Neural progenitor cell (in vitro differentiated cells): ENCODE measurements at regions not wholly inside any gene's neighbourhood (a gene's known extent, or its start where the extent isn't known, plus 50 kb on each side); places are given as distances from the start of the nearest gene placed in this dataset.

Source experiments
- DNase-seq: peaks from one replicate; pipeline ENCODE4 v3.0.0-alpha.2; 2016; ENCODE audit warnings: low spot score
- H2AFZ ChIP-seq: fragments of 200-600 bp; sonication (generic); replicated peaks from 2 replicates; pipeline ENCODE4 v1.6.1; 2016; ENCODE audit warnings: antibody characterized with exemption
- H3F3A ChIP-seq: fragments of 200-600 bp; sonication (generic); 2 replicates; pipeline ENCODE4 v1.6.1; 2016; ENCODE audit warnings: antibody characterized with exemption, low read depth
- H3K27ac ChIP-seq: fragments of 200-600 bp; sonication (generic); 2 replicates; pipeline ENCODE4 v1.5.1; 2016; ENCODE audit warnings: mild to moderate bottlenecking
- H3K27me3 ChIP-seq: fragments of 200-600 bp; sonication (generic); 2 replicates; pipeline ENCODE4 v1.6.1; 2016; ENCODE audit warnings: mild to moderate bottlenecking, moderate library complexity
- H3K36me3 ChIP-seq: fragments of 200-600 bp; sonication (generic); 2 replicates; pipeline ENCODE4 v1.5.1; 2016
- H3K4me1 ChIP-seq: fragments of 200-600 bp; sonication (generic); 2 replicates; pipeline ENCODE4 v1.6.1; 2016; ENCODE audit warnings: mixed run types
- H3K4me2 ChIP-seq: fragments of 200-600 bp; sonication (generic); 2 replicates; pipeline ENCODE4 v1.6.1; 2016
- H3K4me3 ChIP-seq: fragments of 200-600 bp; sonication (generic); 2 replicates; pipeline ENCODE4 v1.5.1; 2016
- H3K79me2 ChIP-seq: fragments of 200-600 bp; sonication (generic); 2 replicates; pipeline ENCODE4 v1.6.1; 2016; ENCODE audit warnings: low read depth
- H3K9ac ChIP-seq: fragments of 200-600 bp; sonication (generic); 2 replicates; pipeline ENCODE4 v1.6.1; 2016
- H3K9me3 ChIP-seq: fragments of 200-600 bp; sonication (generic); 2 replicates; pipeline ENCODE4 v1.5.1; 2016; ENCODE audit warnings: low read depth
- H4K20me1 ChIP-seq: fragments of 200-600 bp; sonication (generic); 2 replicates; pipeline ENCODE4 v1.6.1; 2016; ENCODE audit warnings: low read depth
- H3K27ac Mint-ChIP-seq: 3 replicates; pipeline ENCODE4 v1.8.0; 2021; ENCODE audit warnings: mixed read lengths
- H3K27me3 Mint-ChIP-seq: 2 replicates; pipeline ENCODE4 v1.8.0; 2022; ENCODE audit warnings: low read depth, mild to moderate bottlenecking, inconsistent platforms, moderate library complexity, mixed read lengths; ENCODE audit not compliant: insufficient read depth
- H3K36me3 Mint-ChIP-seq: 3 replicates; pipeline ENCODE4 v1.8.0; 2021; ENCODE audit warnings: mixed read lengths
- H3K4me1 Mint-ChIP-seq: 3 replicates; pipeline ENCODE4 v1.8.0; 2021; ENCODE audit warnings: mixed read lengths
- H3K4me3 Mint-ChIP-seq: 3 replicates; pipeline ENCODE4 v1.8.0; 2021; ENCODE audit warnings: mild to moderate bottlenecking, moderate library complexity, mixed read lengths
- H3K9me3 Mint-ChIP-seq: 3 replicates; pipeline ENCODE4 v1.8.0; 2020; ENCODE audit warnings: mixed read lengths
- EZH2 ChIP-seq: fragments of 200-600 bp; sonication (generic); IDR thresholded peaks from 2 replicates; pipeline ENCODE4 v1.6.1; 2017; ENCODE audit warnings: antibody characterized with exemption, mild to moderate bottlenecking, moderate library complexity
- EZH2phosphoT487 ChIP-seq: fragments of 200-600 bp; sonication (generic); IDR thresholded peaks from 2 replicates; pipeline ENCODE4 v1.6.1; 2017; ENCODE audit warnings: antibody characterized with exemption
- TF ChIP-seq, protein P1 (sequence below): fragments of 200-600 bp; sonication (generic); IDR thresholded peaks from 2 replicates; pipeline ENCODE4 v1.5.1; 2017; ENCODE audit warnings: antibody characterized with exemption, mild to moderate bottlenecking

DNA sequence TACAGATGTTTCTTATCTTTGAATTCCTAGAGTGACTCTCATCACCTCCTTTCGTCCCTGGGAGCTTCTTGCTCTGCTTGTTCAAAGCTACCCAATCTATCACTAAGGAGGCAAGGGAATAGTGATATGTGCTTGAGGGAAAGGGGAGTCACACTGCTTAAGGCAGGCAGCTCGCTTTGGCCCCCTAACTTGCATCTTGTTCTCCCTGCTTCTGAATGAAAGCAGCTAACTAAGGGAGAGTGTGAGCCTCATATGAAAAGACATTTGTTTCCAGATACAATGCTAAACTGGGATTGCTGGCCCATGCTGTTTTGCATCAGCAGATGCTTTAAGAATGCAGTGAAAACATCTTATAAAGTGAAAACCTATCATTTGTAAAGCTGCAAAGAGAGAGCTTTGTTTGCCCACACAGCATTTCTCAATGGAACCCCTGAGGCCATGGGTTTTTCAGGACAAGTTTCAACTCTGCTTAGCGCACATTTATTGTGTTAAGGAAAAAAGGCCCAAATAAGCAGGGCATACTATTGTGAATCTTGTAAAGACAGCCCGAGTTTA is 367.9 kb upstream of the ADAMTSL1 start:
- H3K4me1 Mint-ChIP-seq, result peaks cover 23% of the 10 kb centered on the region

GRCh38 chr9:18109675-18110074 is 364.3 kb upstream of the ADAMTSL1 start:
- peaks cover 23% of the 10 kb centered on the region for H3K4me1 Mint-ChIP-seq
- Histone ChIP-seq H3K27ac (no peak overlapping the region), H3F3A (peaks cover 25% of the 10 kb centered on the region), H3K4me3 (no peak overlapping the region), H3K9ac (no peak overlapping the region), H3K27me3 (no peaks in the 10 kb centered on the region), H3K9me3 (no peaks in the 10 kb centered on the region), H3K4me1 (peaks cover 29% of the 10 kb centered on the region), H4K20me1 (no peaks in the 10 kb centered on the region), H2AFZ (no peak overlapping the region), H3K4me2 (no peak overlapping the region), H3K79me2 (no peaks in the 10 kb centered on the region), H3K36me3 (no peaks in the 10 kb centered on the region)
- no peaks in the 10 kb centered on the region for H3K9me3 Mint-ChIP-seq
- H3K36me3 Mint-ChIP-seq, result no peaks in the 10 kb centered on the region
- no peak for DNase-seq
- H3K27me3 Mint-ChIP-seq, result no peaks in the 10 kb centered on the region
- no peak overlapping the region for H3K4me3 Mint-ChIP-seq
- no peak for TF ChIP-seq EZH2
- TF ChIP-seq, protein P1, sequence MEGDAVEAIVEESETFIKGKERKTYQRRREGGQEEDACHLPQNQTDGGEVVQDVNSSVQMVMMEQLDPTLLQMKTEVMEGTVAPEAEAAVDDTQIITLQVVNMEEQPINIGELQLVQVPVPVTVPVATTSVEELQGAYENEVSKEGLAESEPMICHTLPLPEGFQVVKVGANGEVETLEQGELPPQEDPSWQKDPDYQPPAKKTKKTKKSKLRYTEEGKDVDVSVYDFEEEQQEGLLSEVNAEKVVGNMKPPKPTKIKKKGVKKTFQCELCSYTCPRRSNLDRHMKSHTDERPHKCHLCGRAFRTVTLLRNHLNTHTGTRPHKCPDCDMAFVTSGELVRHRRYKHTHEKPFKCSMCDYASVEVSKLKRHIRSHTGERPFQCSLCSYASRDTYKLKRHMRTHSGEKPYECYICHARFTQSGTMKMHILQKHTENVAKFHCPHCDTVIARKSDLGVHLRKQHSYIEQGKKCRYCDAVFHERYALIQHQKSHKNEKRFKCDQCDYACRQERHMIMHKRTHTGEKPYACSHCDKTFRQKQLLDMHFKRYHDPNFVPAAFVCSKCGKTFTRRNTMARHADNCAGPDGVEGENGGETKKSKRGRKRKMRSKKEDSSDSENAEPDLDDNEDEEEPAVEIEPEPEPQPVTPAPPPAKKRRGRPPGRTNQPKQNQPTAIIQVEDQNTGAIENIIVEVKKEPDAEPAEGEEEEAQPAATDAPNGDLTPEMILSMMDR, result no peak
- TF ChIP-seq EZH2phosphoT487, result no peak
- no peak overlapping the region for H3K27ac Mint-ChIP-seq

More for the DNA sequence above, 367.9 kb upstream of the ADAMTSL1 start:
- DNase-seq, result peak; percentile 63
- H3K27me3 ChIP-seq, result no peaks in the 10 kb centered on the region
- no peaks in the 10 kb centered on the region for H3K79me2 ChIP-seq
- Mint-ChIP-seq H3K9me3 (no peaks in the 10 kb centered on the region), H3K36me3 (no peaks in the 10 kb centered on the region), H3K4me3 (no peak overlapping the region), H3K27ac (peak overlapping the region; percentile 2), H3K27me3 (no peaks in the 10 kb centered on the region)
- peaks cover 25% of the 10 kb centered on the region for H3F3A ChIP-seq
- H3K9ac ChIP-seq, result no peak overlapping the region
- no peak overlapping the region for H3K4me3 ChIP-seq
- H3K4me1 ChIP-seq, result peaks cover 29% of the 10 kb centered on the region
- peak overlapping the region; percentile 76 for H3K27ac ChIP-seq
- no peaks in the 10 kb centered on the region for H3K36me3 ChIP-seq
- peak overlapping the region; percentile 44 for H3K4me2 ChIP-seq
- peak overlapping the region; percentile 6 for H2AFZ ChIP-seq
- H4K20me1 ChIP-seq, result no peaks in the 10 kb centered on the region
- H3K9me3 ChIP-seq, result no peaks in the 10 kb centered on the region
- TF ChIP-seq EZH2phosphoT487 (no peak), EZH2 (no peak)
- TF ChIP-seq, protein P1, result no peak

DNA sequence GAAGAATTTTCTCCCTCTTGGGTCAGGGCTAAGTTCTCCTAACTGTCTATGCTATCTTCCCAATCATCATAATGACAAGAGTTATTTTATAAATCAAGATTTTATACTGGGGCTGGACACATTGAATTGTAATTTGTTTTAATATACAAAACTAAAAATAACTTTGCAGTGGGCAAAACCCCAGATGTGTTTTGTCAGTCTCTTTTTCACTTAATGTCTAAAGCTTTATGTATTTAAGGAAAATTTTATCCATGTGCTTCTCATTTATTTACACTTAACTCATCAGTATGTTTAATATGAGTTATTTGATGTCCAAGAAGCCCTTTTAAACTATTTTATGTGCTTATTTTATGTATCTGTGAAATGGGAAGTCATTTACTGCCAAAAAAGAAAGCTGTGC is 362.8 kb upstream of the ADAMTSL1 start:
- H3K27me3 ChIP-seq, result no peaks in the 10 kb centered on the region
- DNase-seq, result no peak
- no peak overlapping the region for H3K27ac ChIP-seq
- Mint-ChIP-seq H3K27me3 (no peaks in the 10 kb centered on the region), H3K27ac (no peak overlapping the region), H3K9me3 (no peaks in the 10 kb centered on the region), H3K4me1 (peaks cover 12% of the 10 kb centered on the region), H3K36me3 (no peaks in the 10 kb centered on the region), H3K4me3 (no peak overlapping the region)
- no peaks in the 10 kb centered on the region for H4K20me1 ChIP-seq
- no peak overlapping the region for H3K9ac ChIP-seq
- no peak for TF ChIP-seq EZH2
- TF ChIP-seq, protein P1, result no peak
- no peak for TF ChIP-seq EZH2phosphoT487
- no peaks in the 10 kb centered on the region for H3K9me3 ChIP-seq
- H3F3A ChIP-seq, result peaks cover 11% of the 10 kb centered on the region
- no peak overlapping the region for H2AFZ ChIP-seq
- H3K4me1 ChIP-seq, result peaks cover 17% of the 10 kb centered on the region
- H3K4me3 ChIP-seq, result no peak overlapping the region
- no peak overlapping the region for H3K4me2 ChIP-seq
- H3K79me2 ChIP-seq, result no peaks in the 10 kb centered on the region
- no peaks in the 10 kb centered on the region for H3K36me3 ChIP-seq
